ENCODE measurements at regions not wholly inside any gene's neighbourhood (a gene's known extent, or its start where the extent isn't known, plus 50 kb on each side); places are given as distances from the start of the nearest gene placed in this dataset.

DNA sequence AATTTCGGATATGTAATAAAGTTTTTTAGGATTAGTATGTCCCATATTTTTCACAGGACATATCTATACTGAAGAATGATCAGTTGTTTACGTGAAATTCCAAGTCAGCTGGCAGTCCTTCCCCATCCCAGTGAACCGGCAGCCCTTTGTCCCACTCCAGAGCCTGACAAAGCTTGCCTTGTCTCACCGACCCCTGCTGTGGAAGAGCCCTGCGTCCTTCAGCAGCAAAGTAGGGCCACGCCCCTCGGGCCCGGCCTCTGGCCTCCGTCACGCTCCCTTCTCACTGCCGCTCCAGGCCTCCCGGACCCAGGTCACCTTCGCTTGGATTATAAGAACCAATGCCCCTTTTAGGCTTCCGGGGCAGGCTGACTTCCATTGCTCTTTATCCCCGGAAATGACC is 89.8 kb upstream of the TGIF1 start:
- Histone ChIP-seq H3K9ac (ENCODE audit: low read length) (no peak overlapping the region), H3K27ac (ENCODE audit: low read depth, low read length) (no peak overlapping the region), H3K4me3 (ENCODE audit: low read length) (no peak overlapping the region), H3K27me3 (ENCODE audit: insufficient read depth, low read length, poor library complexity) (no peaks in the 10 kb centered on the region), H3K79me1 (ENCODE audit: low read length) (no peaks in the 10 kb centered on the region), H2BK5ac (ENCODE audit: low read length) (no peak overlapping the region), H3K4ac (ENCODE audit: low read depth, low read length) (peak overlapping the region; percentile 85), H3K4me1 (ENCODE audit: control insufficient read depth, low read depth, low read length) (no peaks in the 10 kb centered on the region), H3K36me3 (ENCODE audit: control insufficient read depth, insufficient read depth, low read length) (no peaks in the 10 kb centered on the region), H3K23ac (ENCODE audit: low read length) (no peak overlapping the region), H3K4me2 (ENCODE audit: low read length) (no peak overlapping the region), H4K8ac (ENCODE audit: low read depth, low read length) (no peak overlapping the region), H2BK15ac (replicated peaks; ENCODE audit: low read depth) (no peak overlapping the region), H3K18ac (ENCODE audit: low read length) (peak overlapping the region; percentile 33), H2AK5ac (ENCODE audit: low read length) (no peak overlapping the region), H2BK120ac (ENCODE audit: low read depth, low read length) (no peak overlapping the region), H4K5ac (ENCODE audit: low read length) (no peak overlapping the region), H3K79me2 (ENCODE audit: control insufficient read depth, insufficient read depth, low read length) (no peaks in the 10 kb centered on the region), H3K56ac (ENCODE audit: low read length) (peak overlapping the region; percentile 54)
- peak; percentile 71 for DNase-seq
- no CpG with 5 or more reads among the region's 15 CpGs for WGBS (ENCODE audit: extremely low coverage, insufficient coverage, low lambda C conversion rate)

DNA sequence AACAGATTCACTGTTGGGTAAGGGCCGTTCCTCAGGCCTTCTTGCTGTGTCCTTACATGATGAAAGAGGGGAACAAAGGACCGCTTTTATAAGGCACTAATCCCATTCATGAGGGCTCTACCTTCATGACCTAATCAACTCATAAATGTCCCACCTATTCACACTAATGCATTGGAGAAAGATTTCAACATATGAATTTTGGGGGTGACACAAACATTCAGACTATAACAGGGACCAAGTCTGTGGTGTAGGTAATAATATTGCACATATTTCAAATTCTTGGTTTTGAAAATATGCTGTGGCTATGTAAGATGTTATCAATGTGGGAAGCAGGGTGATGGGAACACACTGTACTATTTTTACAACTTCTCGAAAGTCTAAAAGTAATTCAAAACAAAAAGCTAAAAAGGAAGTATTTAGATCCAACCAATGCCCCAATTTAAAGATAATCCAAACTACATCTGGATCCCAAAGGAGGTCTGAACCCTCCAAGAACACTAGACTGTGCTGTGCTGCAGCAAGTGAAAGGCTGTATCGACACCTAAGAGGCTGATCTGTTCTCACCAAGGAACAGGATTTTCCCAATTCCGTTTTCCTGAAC is 82.4 kb upstream of the TGIF1 start:
- Histone ChIP-seq H3K56ac (ENCODE audit: low read length) (no peak overlapping the region), H4K5ac (ENCODE audit: low read length) (no peak overlapping the region), H3K27ac (ENCODE audit: low read depth, low read length) (no peak overlapping the region)

DNA sequence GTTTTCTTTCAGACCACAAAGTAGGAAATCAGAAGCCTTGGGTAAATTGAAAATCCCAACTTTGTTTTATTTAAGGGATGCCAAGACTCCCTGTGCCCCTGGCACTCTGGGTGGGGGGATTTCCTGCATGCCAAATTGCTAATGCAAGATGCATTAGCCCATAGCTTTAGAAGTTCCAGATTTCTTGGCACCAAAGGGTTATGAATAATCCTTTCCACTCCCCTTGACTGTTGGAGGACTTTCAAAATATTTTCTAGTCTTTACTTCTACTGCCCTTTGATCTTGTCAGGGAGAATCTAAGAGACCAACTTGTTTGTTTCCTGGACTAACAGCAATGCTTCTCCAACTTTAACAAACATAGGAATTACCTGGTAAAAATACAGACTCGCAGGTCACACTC is 81.8 kb upstream of the TGIF1 start:
- H3K4ac ChIP-seq (ENCODE audit: low read depth, low read length): no peak overlapping the region
- H3K9ac ChIP-seq (ENCODE audit: low read length): no peak overlapping the region
- H3K4me1 ChIP-seq (ENCODE audit: control insufficient read depth, low read depth, low read length): no peaks in the 10 kb centered on the region
- no peak overlapping the region for H2BK120ac ChIP-seq (ENCODE audit: low read depth, low read length)
- no CpG with 5 or more reads among the region's 1 CpG for WGBS (ENCODE audit: extremely low coverage, insufficient coverage, low lambda C conversion rate)
- no peaks in the 10 kb centered on the region for H3K79me2 ChIP-seq (ENCODE audit: control insufficient read depth, insufficient read depth, low read length)
- no peak for DNase-seq
- no peak overlapping the region for H2BK15ac ChIP-seq (replicated peaks; ENCODE audit: low read depth)
- H2BK5ac ChIP-seq (ENCODE audit: low read length): no peak overlapping the region
- no peaks in the 10 kb centered on the region for H3K27me3 ChIP-seq (ENCODE audit: insufficient read depth, low read length, poor library complexity)
- no peaks in the 10 kb centered on the region for H3K79me1 ChIP-seq (ENCODE audit: low read length)
- H3K56ac ChIP-seq (ENCODE audit: low read length): no peak overlapping the region
- H3K36me3 ChIP-seq (ENCODE audit: control insufficient read depth, insufficient read depth, low read length): no peaks in the 10 kb centered on the region
- no peak overlapping the region for H3K18ac ChIP-seq (ENCODE audit: low read length)
- no peak overlapping the region for H3K4me2 ChIP-seq (ENCODE audit: low read length)
- H3K4me3 ChIP-seq (ENCODE audit: low read length): no peak overlapping the region
- no peak overlapping the region for H3K27ac ChIP-seq (ENCODE audit: low read depth, low read length)
- no peak overlapping the region for H4K8ac ChIP-seq (ENCODE audit: low read depth, low read length)
- no peak overlapping the region for H2AK5ac ChIP-seq (ENCODE audit: low read length)
- no peak overlapping the region for H3K23ac ChIP-seq (ENCODE audit: low read length)
- no peak overlapping the region for H4K5ac ChIP-seq (ENCODE audit: low read length)

More for the DNA sequence above, 82.4 kb upstream of the TGIF1 start:
- H2AK5ac ChIP-seq (ENCODE audit: low read length): no peak overlapping the region
- no peak overlapping the region for H2BK5ac ChIP-seq (ENCODE audit: low read length)
- no peak overlapping the region for H3K4me2 ChIP-seq (ENCODE audit: low read length)
- H3K4me3 ChIP-seq (ENCODE audit: low read length): no peak overlapping the region
- H3K27me3 ChIP-seq (ENCODE audit: insufficient read depth, low read length, poor library complexity): no peaks in the 10 kb centered on the region
- no peak overlapping the region for H3K23ac ChIP-seq (ENCODE audit: low read length)
- H3K4ac ChIP-seq (ENCODE audit: low read depth, low read length): no peak overlapping the region
- no peak overlapping the region for H3K9ac ChIP-seq (ENCODE audit: low read length)
- no peaks in the 10 kb centered on the region for H3K36me3 ChIP-seq (ENCODE audit: control insufficient read depth, insufficient read depth, low read length)
- no CpG with 5 or more reads among the region's 5 CpGs for WGBS (ENCODE audit: extremely low coverage, insufficient coverage, low lambda C conversion rate)
- H4K8ac ChIP-seq (ENCODE audit: low read depth, low read length): no peak overlapping the region
- H3K4me1 ChIP-seq (ENCODE audit: control insufficient read depth, low read depth, low read length): no peaks in the 10 kb centered on the region
- H2BK120ac ChIP-seq (ENCODE audit: low read depth, low read length): no peak overlapping the region
- no peak overlapping the region for H2BK15ac ChIP-seq (replicated peaks; ENCODE audit: low read depth)
- no peaks in the 10 kb centered on the region for H3K79me2 ChIP-seq (ENCODE audit: control insufficient read depth, insufficient read depth, low read length)
- no peak for DNase-seq
- no peaks in the 10 kb centered on the region for H3K79me1 ChIP-seq (ENCODE audit: low read length)
- H3K18ac ChIP-seq (ENCODE audit: low read length): no peak overlapping the region

DNA sequence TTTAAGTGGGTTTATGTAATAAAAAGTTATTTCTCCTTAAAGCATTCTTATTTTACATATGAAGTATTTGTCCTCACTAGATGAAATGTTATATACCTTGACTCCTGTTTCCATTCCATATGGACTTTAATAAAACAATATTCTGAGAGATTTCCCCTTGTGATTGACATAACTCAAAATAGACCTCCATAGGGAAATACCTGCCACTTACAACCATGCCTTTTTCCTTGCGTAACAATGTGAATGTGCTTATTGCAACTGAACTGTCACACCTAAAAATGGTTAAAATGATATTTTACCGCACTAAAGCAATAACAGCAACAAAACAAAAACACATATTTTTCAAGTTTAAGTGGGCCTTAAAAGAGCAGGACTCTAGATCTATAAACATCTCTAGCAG is 70.3 kb upstream of the TGIF1 start:
- no CpG with 5 or more reads among the region's 2 CpGs for WGBS (ENCODE audit: extremely low coverage, insufficient coverage, low lambda C conversion rate)

DNA sequence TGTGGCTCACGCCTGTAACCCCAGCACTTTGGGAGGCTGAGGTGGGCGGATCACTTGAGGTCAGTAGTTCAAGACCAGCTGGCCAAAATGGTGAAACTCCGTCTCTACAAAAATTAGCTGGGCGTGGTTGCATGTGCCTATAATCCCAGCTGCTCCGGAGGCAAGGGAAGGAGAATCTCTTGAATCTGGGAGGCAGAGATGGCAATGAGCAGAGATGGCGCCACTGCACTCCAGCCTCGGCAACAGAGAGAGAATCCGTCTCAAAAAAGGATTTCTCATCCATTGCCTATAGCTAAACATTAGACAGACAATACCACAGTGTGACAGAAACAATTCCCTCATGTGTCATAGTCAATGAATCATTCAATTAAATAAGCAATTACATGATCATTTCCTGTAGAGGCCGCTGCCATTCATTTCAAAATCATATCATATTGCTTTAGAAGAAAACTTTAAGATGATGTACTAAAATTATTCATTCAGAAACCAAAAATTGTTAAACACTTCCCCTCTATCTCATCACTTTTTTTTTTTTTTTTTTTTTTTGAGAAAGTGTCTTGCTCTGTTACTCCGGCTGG is 69.5 kb upstream of the TGIF1 start:
- Histone ChIP-seq H3K27me3 (ENCODE audit: insufficient read depth, low read length, poor library complexity) (no peaks in the 10 kb centered on the region), H3K27ac (ENCODE audit: low read depth, low read length) (no peak overlapping the region), H3K4me1 (ENCODE audit: control insufficient read depth, low read depth, low read length) (peaks cover 3% of the 10 kb centered on the region), H3K4me3 (ENCODE audit: low read length) (no peak overlapping the region), H2BK15ac (replicated peaks; ENCODE audit: low read depth) (no peak overlapping the region), H3K4ac (ENCODE audit: low read depth, low read length) (no peak overlapping the region), H3K23ac (ENCODE audit: low read length) (no peak overlapping the region), H3K18ac (ENCODE audit: low read length) (no peak overlapping the region), H2BK120ac (ENCODE audit: low read depth, low read length) (no peak overlapping the region), H3K9ac (ENCODE audit: low read length) (no peak overlapping the region), H3K56ac (ENCODE audit: low read length) (no peak overlapping the region), H2AK5ac (ENCODE audit: low read length) (no peak overlapping the region), H3K79me2 (ENCODE audit: control insufficient read depth, insufficient read depth, low read length) (no peaks in the 10 kb centered on the region), H3K79me1 (ENCODE audit: low read length) (no peaks in the 10 kb centered on the region), H3K4me2 (ENCODE audit: low read length) (no peak overlapping the region), H3K36me3 (ENCODE audit: control insufficient read depth, insufficient read depth, low read length) (no peaks in the 10 kb centered on the region), H4K5ac (ENCODE audit: low read length) (no peak overlapping the region), H4K8ac (ENCODE audit: low read depth, low read length) (no peak overlapping the region), H2BK5ac (ENCODE audit: low read length) (no peak overlapping the region)
- no CpG with 5 or more reads among the region's 10 CpGs for WGBS (ENCODE audit: extremely low coverage, insufficient coverage, low lambda C conversion rate)
- DNase-seq: no peak

More for the DNA sequence above, 70.3 kb upstream of the TGIF1 start:
- Histone ChIP-seq H4K8ac (ENCODE audit: low read depth, low read length) (no peak overlapping the region), H3K79me2 (ENCODE audit: control insufficient read depth, insufficient read depth, low read length) (no peaks in the 10 kb centered on the region), H2BK5ac (ENCODE audit: low read length) (no peak overlapping the region), H3K9ac (ENCODE audit: low read length) (no peak overlapping the region), H3K56ac (ENCODE audit: low read length) (no peak overlapping the region), H3K4me2 (ENCODE audit: low read length) (no peak overlapping the region), H3K23ac (ENCODE audit: low read length) (no peak overlapping the region), H3K4me3 (ENCODE audit: low read length) (no peak overlapping the region), H3K27ac (ENCODE audit: low read depth, low read length) (no peak overlapping the region), H4K5ac (ENCODE audit: low read length) (no peak overlapping the region), H2BK120ac (ENCODE audit: low read depth, low read length) (no peak overlapping the region), H3K79me1 (ENCODE audit: low read length) (no peaks in the 10 kb centered on the region), H3K27me3 (ENCODE audit: insufficient read depth, low read length, poor library complexity) (no peaks in the 10 kb centered on the region), H3K4ac (ENCODE audit: low read depth, low read length) (no peak overlapping the region), H3K18ac (ENCODE audit: low read length) (no peak overlapping the region), H2AK5ac (ENCODE audit: low read length) (no peak overlapping the region), H3K4me1 (ENCODE audit: control insufficient read depth, low read depth, low read length) (peaks cover 3% of the 10 kb centered on the region), H3K36me3 (ENCODE audit: control insufficient read depth, insufficient read depth, low read length) (no peaks in the 10 kb centered on the region), H2BK15ac (replicated peaks; ENCODE audit: low read depth) (no peak overlapping the region)
- DNase-seq: no peak

Data from mesendoderm (in vitro differentiated cells).